Smooth muscle cell (in vitro differentiated cells): ENCODE measurements at regions not wholly inside any gene's neighbourhood (a gene's known extent, or its start where the extent isn't known, plus 50 kb on each side); places are given as distances from the start of the nearest gene placed in this dataset.

Experiments used
- DNase-seq: peaks from one replicate; lab custom pipeline; 2025; ENCODE audit not compliant: unreplicated experiment; lab: John Stamatoyannopoulos, UW
- H2AFZ ChIP-seq: fragments of 200-600 bp; sonication (generic); 2 replicates; pipeline ENCODE4 v1.6.0; 2016; ENCODE audit warnings: antibody characterized with exemption, low read depth, mild to moderate bottlenecking
- H3F3A ChIP-seq: fragments of 200-600 bp; sonication (generic); 2 replicates; pipeline ENCODE4 v1.6.0; 2017; ENCODE audit warnings: antibody characterized with exemption, low read depth
- H3K27ac ChIP-seq: fragments of 200-600 bp; sonication (generic); 2 replicates; pipeline ENCODE4 v1.5.1; 2016; ENCODE audit warnings: low read depth, mild to moderate bottlenecking
- H3K27me3 ChIP-seq: fragments of 200-600 bp; sonication (generic); 2 replicates; pipeline ENCODE4 v1.6.1; 2016; ENCODE audit warnings: low read depth, mild to moderate bottlenecking
- H3K36me3 ChIP-seq: fragments of 200-600 bp; sonication (generic); 2 replicates; pipeline ENCODE4 v1.5.1; 2016; ENCODE audit warnings: low read depth
- H3K4me1 ChIP-seq: fragments of 200-600 bp; sonication (generic); 2 replicates; pipeline ENCODE4 v1.5.1; 2016; ENCODE audit warnings: low read depth
- H3K4me2 ChIP-seq: fragments of 200-600 bp; sonication (generic); 2 replicates; pipeline ENCODE4 v1.6.0; 2016; ENCODE audit warnings: mild to moderate bottlenecking
- H3K4me3 ChIP-seq: fragments of 200-600 bp; sonication (generic); 2 replicates; pipeline ENCODE4 v1.5.1; 2016; ENCODE audit warnings: mild to moderate bottlenecking
- H3K79me2 ChIP-seq: fragments of 200-600 bp; sonication (generic); 2 replicates; pipeline ENCODE4 v1.6.0; 2016; ENCODE audit warnings: low read depth, mild to moderate bottlenecking
- H3K9ac ChIP-seq: fragments of 200-600 bp; sonication (generic); 2 replicates; pipeline ENCODE4 v1.6.0; 2016; ENCODE audit warnings: low read depth
- H3K9me3 ChIP-seq: fragments of 200-600 bp; sonication (generic); replicated peaks from 2 replicates; pipeline ENCODE4 v1.5.1; 2016; ENCODE audit warnings: low read depth
- H4K20me1 ChIP-seq: fragments of 200-600 bp; sonication (generic); 2 replicates; pipeline ENCODE4 v1.6.0; 2016; ENCODE audit warnings: low read depth
- CTCF ChIP-seq: fragments of 200-600 bp; sonication (generic); IDR thresholded peaks from 2 replicates; pipeline ENCODE4 v1.5.1; 2017; ENCODE audit warnings: borderline replicate concordance, mild to moderate bottlenecking, antibody characterized with exemption; ENCODE audit not compliant: insufficient read depth, poor library complexity, severe bottlenecking
- WGBS: methylation state at CpG from one replicate; pipeline ENCODE4 v1.1.7; 2016; ENCODE audit warnings: low lambda C conversion rate; 5-methylcytosine and 5-hydroxymethylcytosine counted together

GRCh38 chr12:46977871-46978375, 101.5 kb upstream of the PCED1B start:
- no peak for DNase-seq
- Histone ChIP-seq H3K4me2 (no peak overlapping the region), H3K36me3 (no peaks in the 10 kb centered on the region), H3K79me2 (no peaks in the 10 kb centered on the region), H3K9ac (no peak overlapping the region), H3K4me3 (no peak overlapping the region), H3F3A (no peaks in the 10 kb centered on the region), H2AFZ (no peak overlapping the region), H3K9me3 (no peaks in the 10 kb centered on the region), H3K27me3 (no peaks in the 10 kb centered on the region), H3K4me1 (no peaks in the 10 kb centered on the region), H3K27ac (no peak overlapping the region), H4K20me1 (no peaks in the 10 kb centered on the region)
- TF ChIP-seq CTCF, result no peak
- 45% methylated on average over 1 of the region's 1 CpG for WGBS

GRCh38 chr12:46981622-46982021, 97.8 kb upstream of the PCED1B start:
- Histone ChIP-seq H3F3A (no peaks in the 10 kb centered on the region), H3K27ac (no peak overlapping the region), H3K4me2 (no peak overlapping the region), H3K4me3 (no peak overlapping the region), H3K4me1 (no peaks in the 10 kb centered on the region), H4K20me1 (no peaks in the 10 kb centered on the region), H2AFZ (no peak overlapping the region), H3K27me3 (no peaks in the 10 kb centered on the region), H3K36me3 (no peaks in the 10 kb centered on the region), H3K9me3 (no peaks in the 10 kb centered on the region), H3K9ac (no peak overlapping the region), H3K79me2 (no peaks in the 10 kb centered on the region)
- WGBS, result 78% methylated on average over 3 of the region's 3 CpGs
- no peak for DNase-seq
- TF ChIP-seq CTCF, result no peak

GRCh38 chr12:46982629-46983392, 96.6 kb upstream of the PCED1B start:
- WGBS, result 94% methylated on average over 2 of the region's 2 CpGs
- Histone ChIP-seq H2AFZ (no peak overlapping the region), H3K4me2 (no peak overlapping the region), H4K20me1 (no peaks in the 10 kb centered on the region), H3K27ac (no peak overlapping the region), H3K4me3 (no peak overlapping the region), H3K9me3 (no peaks in the 10 kb centered on the region), H3K79me2 (no peaks in the 10 kb centered on the region), H3K27me3 (no peaks in the 10 kb centered on the region), H3K9ac (no peak overlapping the region), H3F3A (no peaks in the 10 kb centered on the region), H3K4me1 (no peaks in the 10 kb centered on the region), H3K36me3 (no peaks in the 10 kb centered on the region)
- no peak for DNase-seq
- TF ChIP-seq CTCF, result no peak

- Histone ChIP-seq H3K36me3 (no peaks in the 10 kb centered on the region), H3K9me3 (no peaks in the 10 kb centered on the region), H3K27me3 (no peaks in the 10 kb centered on the region), H3K4me3 (no peak overlapping the region), H2AFZ (no peak overlapping the region), H3K9ac (no peak overlapping the region), H4K20me1 (no peaks in the 10 kb centered on the region), H3F3A (no peaks in the 10 kb centered on the region), H3K4me2 (no peak overlapping the region), H3K27ac (no peak overlapping the region), H3K79me2 (no peaks in the 10 kb centered on the region), H3K4me1 (no peaks in the 10 kb centered on the region)
- no peak for TF ChIP-seq CTCF
- no peak for DNase-seq
- 76% methylated on average over 2 of the region's 2 CpGs for WGBS
Observed at GRCh38 chr12:46983393-46983793, 96.0 kb upstream of the PCED1B start.
